ENCODE measurements at regions not wholly inside any gene's neighbourhood (a gene's known extent, or its start where the extent isn't known, plus 50 kb on each side); places are given as distances from the start of the nearest gene placed in this dataset.

DNA sequence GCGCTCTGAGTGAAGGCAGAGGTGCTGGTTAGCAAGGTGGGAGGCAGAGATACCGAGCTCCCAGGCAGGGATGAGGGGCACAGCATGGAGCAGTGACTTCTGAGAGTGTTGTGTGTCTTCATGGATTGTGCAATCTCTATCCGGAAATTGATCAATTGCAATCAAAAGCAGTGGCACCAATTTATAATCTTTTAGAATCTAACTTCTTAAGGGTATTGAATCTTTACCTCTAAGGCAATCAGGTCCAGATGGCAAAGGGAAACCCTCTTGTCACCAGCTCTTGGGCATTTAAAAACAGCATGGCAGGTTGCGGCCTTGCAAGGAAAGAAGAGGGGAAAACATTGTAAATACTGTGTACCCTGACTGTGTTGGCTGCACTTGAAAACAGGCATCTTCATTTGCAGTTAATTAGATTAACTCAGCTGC, 58.0 kb upstream of the MRTFB start:
- Histone ChIP-seq H4K20me1 (ENCODE audit: insufficient read depth, low read length) (no peaks in the 10 kb centered on the region), H3K9me3 (ENCODE audit: insufficient read depth, low read length) (no peaks in the 10 kb centered on the region), H3K9ac (ENCODE audit: low read length) (no peak overlapping the region), H3K79me2 (ENCODE audit: low read length) (no peaks in the 10 kb centered on the region), H3K4me3 (ENCODE audit: low read length) (no peak overlapping the region), H2AFZ (ENCODE audit: low read depth, low read length) (no peak overlapping the region), H3K4me2 (ENCODE audit: low read length) (no peak overlapping the region), H3K4me1 (ENCODE audit: low read length) (peaks cover 3% of the 10 kb centered on the region), H3K36me3 (replicated peaks; ENCODE audit: low read depth, low read length) (no peaks in the 10 kb centered on the region), H3K27me3 (ENCODE audit: low read depth, low read length) (0 out of 2 replicates have a peak, but pooled peaks cover 3% of the 10 kb centered on the region), H3K27ac (ENCODE audit: low read length) (no peak overlapping the region)
- TF ChIP-seq EZH2phosphoT487 (IDR thresholded peaks at IDR 0.05; ENCODE audit: low read depth): no peak
- TF ChIP-seq, protein P1, sequence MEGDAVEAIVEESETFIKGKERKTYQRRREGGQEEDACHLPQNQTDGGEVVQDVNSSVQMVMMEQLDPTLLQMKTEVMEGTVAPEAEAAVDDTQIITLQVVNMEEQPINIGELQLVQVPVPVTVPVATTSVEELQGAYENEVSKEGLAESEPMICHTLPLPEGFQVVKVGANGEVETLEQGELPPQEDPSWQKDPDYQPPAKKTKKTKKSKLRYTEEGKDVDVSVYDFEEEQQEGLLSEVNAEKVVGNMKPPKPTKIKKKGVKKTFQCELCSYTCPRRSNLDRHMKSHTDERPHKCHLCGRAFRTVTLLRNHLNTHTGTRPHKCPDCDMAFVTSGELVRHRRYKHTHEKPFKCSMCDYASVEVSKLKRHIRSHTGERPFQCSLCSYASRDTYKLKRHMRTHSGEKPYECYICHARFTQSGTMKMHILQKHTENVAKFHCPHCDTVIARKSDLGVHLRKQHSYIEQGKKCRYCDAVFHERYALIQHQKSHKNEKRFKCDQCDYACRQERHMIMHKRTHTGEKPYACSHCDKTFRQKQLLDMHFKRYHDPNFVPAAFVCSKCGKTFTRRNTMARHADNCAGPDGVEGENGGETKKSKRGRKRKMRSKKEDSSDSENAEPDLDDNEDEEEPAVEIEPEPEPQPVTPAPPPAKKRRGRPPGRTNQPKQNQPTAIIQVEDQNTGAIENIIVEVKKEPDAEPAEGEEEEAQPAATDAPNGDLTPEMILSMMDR (IDR thresholded peaks at IDR 0.05; ENCODE audit: low read depth, low read length): no peak

DNA sequence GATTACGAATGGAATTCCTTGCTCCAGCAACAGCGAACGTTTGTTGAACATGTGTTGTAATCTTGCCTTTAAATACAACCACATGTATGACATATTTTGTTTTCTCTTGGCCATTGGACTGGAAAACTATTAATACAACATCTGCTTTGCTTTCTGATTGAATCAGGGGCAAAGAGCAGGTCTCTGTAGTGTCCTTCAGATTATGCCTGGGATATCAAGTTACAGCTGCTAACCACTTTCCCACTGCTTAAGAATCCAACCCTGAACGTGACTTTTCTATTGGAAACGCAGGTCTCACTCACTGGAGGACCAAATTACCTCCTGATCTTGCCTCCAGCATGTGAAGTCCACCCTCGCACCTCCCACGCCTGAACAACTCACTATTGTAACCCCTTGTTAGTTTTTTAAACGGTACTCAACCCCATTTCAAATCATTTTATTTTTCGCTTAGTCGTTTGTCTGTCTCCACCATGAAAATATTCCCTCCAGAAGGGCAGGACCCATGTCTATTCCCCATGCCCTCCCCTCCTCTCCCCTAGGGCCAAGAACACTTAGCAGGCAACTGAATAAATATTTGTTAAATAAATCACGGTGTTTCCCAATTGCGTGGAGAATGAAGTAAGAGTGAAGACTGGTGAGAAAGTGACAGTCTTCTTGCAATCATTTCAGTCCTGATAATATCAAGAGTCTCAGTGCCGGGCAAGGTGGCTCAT, 57.4 kb upstream of the MRTFB start:
- no peak overlapping the region for H3K9ac ChIP-seq (ENCODE audit: low read length)
- no peak overlapping the region for H3K4me3 ChIP-seq (ENCODE audit: low read length)
- no peak overlapping the region for H3K4me2 ChIP-seq (ENCODE audit: low read length)
- no peaks in the 10 kb centered on the region for H3K27me3 ChIP-seq (ENCODE audit: low read depth, low read length)
- no peaks in the 10 kb centered on the region for H3K79me2 ChIP-seq (ENCODE audit: low read length)
- H3K36me3 ChIP-seq (replicated peaks; ENCODE audit: low read depth, low read length): no peaks in the 10 kb centered on the region
- no peak overlapping the region for H3K27ac ChIP-seq (ENCODE audit: low read length)
- H2AFZ ChIP-seq (ENCODE audit: low read depth, low read length): no peak overlapping the region
- no peaks in the 10 kb centered on the region for H4K20me1 ChIP-seq (ENCODE audit: insufficient read depth, low read length)
- no peaks in the 10 kb centered on the region for H3K9me3 ChIP-seq (ENCODE audit: insufficient read depth, low read length)
- H3K4me1 ChIP-seq (ENCODE audit: low read length): no peaks in the 10 kb centered on the region
- TF ChIP-seq, protein P1 (IDR thresholded peaks at IDR 0.05; ENCODE audit: low read depth, low read length): no peak
- no peak for TF ChIP-seq EZH2phosphoT487 (IDR thresholded peaks at IDR 0.05; ENCODE audit: low read depth)

DNA sequence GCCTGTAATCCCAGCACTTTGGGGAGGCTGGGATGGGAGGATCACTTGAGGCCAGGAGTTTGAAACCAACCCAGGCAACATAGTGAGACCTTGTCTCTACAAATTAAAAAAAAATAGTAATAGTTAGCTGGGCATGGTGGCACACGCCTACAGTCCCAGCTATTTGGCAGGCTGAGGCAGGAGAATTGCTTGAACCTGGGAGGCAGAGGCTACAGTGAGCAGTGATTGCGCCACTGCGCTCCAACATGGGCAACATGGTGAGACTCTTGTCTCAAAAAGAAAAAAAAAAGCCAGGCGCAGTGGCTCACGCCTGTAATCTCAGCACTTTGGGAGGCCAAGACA, 56.9 kb upstream of the MRTFB start:
- TF ChIP-seq, protein P1 (IDR thresholded peaks at IDR 0.05; ENCODE audit: low read depth, low read length): no peak
- no peak for TF ChIP-seq EZH2phosphoT487 (IDR thresholded peaks at IDR 0.05; ENCODE audit: low read depth)
- Histone ChIP-seq H4K20me1 (ENCODE audit: insufficient read depth, low read length) (no peaks in the 10 kb centered on the region), H3K9ac (ENCODE audit: low read length) (no peak overlapping the region), H3K79me2 (ENCODE audit: low read length) (no peaks in the 10 kb centered on the region), H2AFZ (ENCODE audit: low read depth, low read length) (no peak overlapping the region), H3K4me3 (ENCODE audit: low read length) (no peak overlapping the region), H3K27ac (ENCODE audit: low read length) (no peak overlapping the region), H3K4me2 (ENCODE audit: low read length) (no peak overlapping the region), H3K9me3 (ENCODE audit: insufficient read depth, low read length) (no peaks in the 10 kb centered on the region), H3K27me3 (ENCODE audit: low read depth, low read length) (no peaks in the 10 kb centered on the region), H3K4me1 (ENCODE audit: low read length) (no peaks in the 10 kb centered on the region), H3K36me3 (replicated peaks; ENCODE audit: low read depth, low read length) (no peaks in the 10 kb centered on the region)

DNA sequence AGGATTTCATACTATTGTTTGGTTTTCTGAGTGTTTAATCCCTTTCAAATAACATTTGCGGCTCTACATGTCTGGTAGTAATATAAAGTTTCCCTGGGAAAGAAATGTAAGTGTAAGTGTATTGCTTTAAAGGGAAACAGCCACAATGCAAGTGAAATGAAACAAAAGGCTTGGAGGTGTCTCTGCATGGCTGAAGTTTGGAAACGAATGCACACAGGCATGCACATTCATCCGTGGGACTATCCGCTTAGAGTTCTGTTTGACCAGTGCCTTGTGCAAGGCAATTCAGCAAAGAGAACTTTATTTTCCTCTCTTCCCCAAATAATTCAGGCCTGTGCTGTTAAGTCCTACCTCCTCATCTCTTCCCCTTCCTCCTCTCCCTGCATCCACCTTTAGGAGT, 56.1 kb upstream of the MRTFB start:
- no peak overlapping the region for H3K27ac ChIP-seq (ENCODE audit: low read length)
- no peak overlapping the region for H3K9ac ChIP-seq (ENCODE audit: low read length)
- no peaks in the 10 kb centered on the region for H3K36me3 ChIP-seq (replicated peaks; ENCODE audit: low read depth, low read length)
- H3K4me1 ChIP-seq (ENCODE audit: low read length): no peaks in the 10 kb centered on the region
- no peaks in the 10 kb centered on the region for H3K79me2 ChIP-seq (ENCODE audit: low read length)
- H2AFZ ChIP-seq (ENCODE audit: low read depth, low read length): no peak overlapping the region
- no peaks in the 10 kb centered on the region for H4K20me1 ChIP-seq (ENCODE audit: insufficient read depth, low read length)
- no peaks in the 10 kb centered on the region for H3K9me3 ChIP-seq (ENCODE audit: insufficient read depth, low read length)
- H3K4me2 ChIP-seq (ENCODE audit: low read length): no peak overlapping the region
- no peaks in the 10 kb centered on the region for H3K27me3 ChIP-seq (ENCODE audit: low read depth, low read length)
- no peak for TF ChIP-seq EZH2phosphoT487 (IDR thresholded peaks at IDR 0.05; ENCODE audit: low read depth)
- TF ChIP-seq, protein P1 (IDR thresholded peaks at IDR 0.05; ENCODE audit: low read depth, low read length): no peak
- no peak overlapping the region for H3K4me3 ChIP-seq (ENCODE audit: low read length)

Measured in OCI-LY3 (cell line).